ENCODE measurements at regions not wholly inside any gene's neighbourhood (a gene's known extent, or its start where the extent isn't known, plus 50 kb on each side); places are given as distances from the start of the nearest gene placed in this dataset.

GRCh38 chr1:57820356-57821095 lies 396.7 kb upstream of the DAB1 start:
- DNase-seq (ENCODE audit: low read depth in 2 of 2): no peak

- DNase-seq (ENCODE audit: low read depth in 2 of 2): no peak
Observed at GRCh38 chr1:57819893-57820292, 396.0 kb upstream of the DAB1 start.

GRCh38 chr1:57803586-57803985 lies 379.7 kb upstream of the DAB1 start:
- DNase-seq (ENCODE audit: low read depth in 2 of 2): no peak

GRCh38 chr1:57800376-57800775 lies 376.5 kb upstream of the DAB1 start:
- DNase-seq (ENCODE audit: low read depth in 2 of 2): no peak

- no peak for DNase-seq (ENCODE audit: low read depth in 2 of 2)
Observed at GRCh38 chr1:57799490-57800115, 375.7 kb upstream of the DAB1 start.

DNA sequence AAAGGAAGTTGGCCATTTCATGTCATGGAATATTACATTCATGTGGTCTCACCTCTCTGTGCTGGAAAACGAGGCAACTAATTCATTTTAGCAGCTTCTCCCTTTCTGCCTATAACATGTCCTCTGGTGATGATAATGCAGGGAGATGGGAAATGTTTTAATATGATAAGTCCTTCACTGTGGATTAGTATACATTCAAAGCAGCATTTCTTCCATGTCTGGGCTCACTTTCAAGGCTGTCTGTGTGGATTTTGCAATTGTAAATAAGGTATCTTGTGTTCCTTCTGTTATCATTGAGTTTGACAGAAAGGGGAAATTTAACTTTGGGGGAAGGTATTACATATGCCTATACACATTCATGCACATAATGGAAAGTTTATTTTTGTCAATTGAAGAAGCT lies 374.7 kb upstream of the DAB1 start:
- DNase-seq (ENCODE audit: low read depth in 2 of 2): no peak

DNA sequence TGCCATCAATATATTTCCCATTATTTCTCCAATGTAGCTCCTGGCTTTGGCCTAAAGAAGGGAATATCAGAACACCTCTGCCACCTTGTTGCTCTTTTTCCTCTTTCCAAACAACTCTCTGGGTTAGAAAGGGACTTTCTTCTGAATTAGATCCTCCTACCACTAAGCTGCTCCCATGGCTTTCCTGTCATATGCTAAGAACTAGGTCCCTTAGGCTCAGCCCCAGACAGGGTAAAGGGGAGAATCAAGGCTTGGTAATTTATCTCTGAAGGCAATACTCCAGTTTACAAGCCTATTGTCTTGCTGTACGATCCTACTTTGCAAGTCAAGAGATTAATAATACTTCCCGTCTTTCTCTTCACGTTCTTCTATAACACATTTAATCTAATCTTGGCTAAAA lies 373.2 kb upstream of the DAB1 start:
- DNase-seq (ENCODE audit: low read depth in 2 of 2): no peak

DNA sequence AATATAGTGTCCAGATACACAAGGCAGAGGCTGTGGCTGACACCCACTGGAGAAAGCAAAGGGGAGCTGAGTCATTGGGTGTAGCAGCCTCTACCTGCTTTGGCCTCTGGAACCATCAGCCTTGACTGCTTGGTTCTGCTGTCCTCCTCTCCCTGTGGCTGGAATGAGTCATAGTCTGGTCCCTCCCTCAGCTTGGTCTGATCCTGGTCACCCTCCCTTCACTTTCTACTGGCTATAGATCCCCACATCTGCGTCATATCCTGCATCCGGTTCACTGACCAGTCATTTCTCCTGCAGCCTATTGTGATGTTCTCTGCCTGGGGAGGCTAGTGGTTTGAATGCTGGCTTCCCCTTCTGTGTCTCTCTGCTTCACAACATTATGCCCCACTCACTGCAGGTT lies 372.8 kb upstream of the DAB1 start:
- peak in 1 of 2 donors; percentile 28 for DNase-seq (ENCODE audit: low read depth in 2 of 2)

- DNase-seq (ENCODE audit: low read depth in 2 of 2): no peak
Observed at GRCh38 chr1:57795886-57796285, 372.0 kb upstream of the DAB1 start.

DNA sequence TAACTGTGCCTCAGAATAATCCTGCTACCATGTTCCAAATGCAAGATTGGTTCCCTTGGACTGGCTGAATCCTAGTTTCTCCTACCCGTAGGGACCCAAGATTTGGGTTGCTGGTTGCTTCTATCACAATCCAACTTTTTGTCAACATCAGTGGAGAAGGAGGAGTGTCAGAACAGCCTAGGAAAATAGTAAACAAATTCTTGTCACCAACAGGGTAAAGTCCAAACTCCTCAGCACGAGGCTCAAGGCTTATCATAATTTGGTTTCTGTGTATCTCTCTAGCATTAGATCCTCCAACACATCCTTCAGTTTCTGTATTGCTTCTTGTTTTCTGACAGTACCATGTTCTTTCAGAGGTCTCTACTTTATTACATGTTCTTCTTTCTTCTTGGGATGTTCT lies 370.2 kb upstream of the DAB1 start:
- no peak for DNase-seq (ENCODE audit: low read depth in 2 of 2)

GRCh38 chr1:57791497-57791896 lies 367.6 kb upstream of the DAB1 start:
- DNase-seq (ENCODE audit: low read depth in 2 of 2): no peak

DNA sequence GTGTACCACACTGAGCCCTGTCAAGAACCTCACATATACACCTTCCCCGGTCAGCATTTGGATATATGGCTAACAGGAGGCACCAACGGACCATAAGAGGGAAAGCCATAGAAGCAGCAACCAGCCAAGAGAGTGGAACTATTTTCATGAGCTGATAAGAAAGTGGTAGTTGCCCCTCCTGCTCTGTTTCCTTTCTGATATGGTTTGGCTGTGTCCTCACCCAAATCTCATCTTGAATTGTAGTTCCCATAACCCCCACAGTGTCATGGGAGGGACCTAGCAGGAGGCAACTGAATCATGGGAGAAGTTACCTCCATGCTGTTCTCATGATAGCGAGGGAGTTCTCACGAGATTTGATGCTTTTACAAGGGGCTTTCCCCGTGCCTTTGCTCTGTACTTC lies 366.1 kb upstream of the DAB1 start:
- DNase-seq (ENCODE audit: low read depth in 2 of 2): no peak

DNA sequence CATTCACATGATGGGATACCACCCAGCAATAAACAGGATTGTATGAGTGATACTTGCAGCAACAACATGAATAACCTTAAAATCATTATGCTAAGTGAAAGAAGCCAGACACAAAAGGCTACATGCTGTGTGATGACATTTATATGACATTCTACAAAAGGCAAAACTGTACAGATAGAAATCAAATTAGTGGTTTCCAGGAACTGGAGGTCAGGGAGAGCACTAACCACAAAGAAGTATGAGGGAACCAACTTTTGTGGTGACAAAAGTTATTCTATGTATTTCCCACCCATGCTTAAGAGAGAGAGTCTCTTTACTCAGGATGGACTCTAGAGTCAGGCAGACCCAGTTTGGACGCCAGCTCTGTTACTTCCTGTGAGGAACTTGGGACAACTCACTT lies 364.5 kb upstream of the DAB1 start:
- no peak for DNase-seq (ENCODE audit: low read depth in 2 of 2)

DNA sequence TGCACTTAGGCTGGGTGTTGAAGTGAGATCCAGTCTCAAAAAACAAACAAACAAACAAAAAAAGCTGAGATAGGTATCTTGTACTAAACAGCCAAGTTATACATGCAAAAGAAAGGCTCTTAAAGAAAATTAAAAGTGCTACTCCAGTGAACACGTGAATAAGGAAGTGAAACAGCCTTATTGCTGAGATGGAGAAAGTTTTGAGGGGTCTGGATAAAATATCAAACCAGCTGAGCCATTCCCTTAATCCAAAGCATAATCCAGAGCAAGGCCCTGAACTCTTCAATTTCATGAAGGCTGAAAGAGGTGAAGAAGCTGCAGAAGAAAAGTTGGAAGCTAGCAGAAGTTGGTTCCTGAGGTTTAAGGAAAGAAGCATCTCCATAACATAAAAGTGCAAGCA lies 360.5 kb upstream of the DAB1 start:
- DNase-seq (ENCODE audit: low read depth in 2 of 2): no peak

GRCh38 chr1:57782357-57782756 lies 358.5 kb upstream of the DAB1 start:
- no peak for DNase-seq (ENCODE audit: low read depth in 2 of 2)

GRCh38 chr1:57772580-57773195 lies 348.8 kb upstream of the DAB1 start:
- no peak for DNase-seq (ENCODE audit: low read depth in 2 of 2)

DNA sequence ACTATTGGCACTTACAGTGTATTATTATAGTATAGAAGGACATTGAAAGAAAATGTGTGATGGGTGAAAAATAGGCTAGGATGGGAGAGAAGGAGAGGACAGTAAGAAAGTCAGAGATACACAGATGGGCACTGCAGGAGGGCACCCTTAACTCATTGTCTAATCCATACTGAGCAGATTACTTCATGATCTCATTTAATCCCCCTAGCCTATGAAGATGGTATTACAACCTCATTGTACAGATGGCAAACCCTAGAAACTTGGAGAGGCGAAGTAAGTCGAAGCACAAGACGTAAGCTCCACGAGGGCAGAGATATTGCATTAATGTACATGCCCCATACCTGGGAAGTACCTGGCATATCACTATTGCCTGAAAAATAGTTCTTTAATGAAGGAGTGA lies 346.9 kb upstream of the DAB1 start:
- DNase-seq (ENCODE audit: low read depth in 2 of 2): peak; percentile 4 to 10

- DNase-seq (ENCODE audit: low read depth in 2 of 2): no peak
Observed at GRCh38 chr1:57770236-57770635, 346.4 kb upstream of the DAB1 start.

DNA sequence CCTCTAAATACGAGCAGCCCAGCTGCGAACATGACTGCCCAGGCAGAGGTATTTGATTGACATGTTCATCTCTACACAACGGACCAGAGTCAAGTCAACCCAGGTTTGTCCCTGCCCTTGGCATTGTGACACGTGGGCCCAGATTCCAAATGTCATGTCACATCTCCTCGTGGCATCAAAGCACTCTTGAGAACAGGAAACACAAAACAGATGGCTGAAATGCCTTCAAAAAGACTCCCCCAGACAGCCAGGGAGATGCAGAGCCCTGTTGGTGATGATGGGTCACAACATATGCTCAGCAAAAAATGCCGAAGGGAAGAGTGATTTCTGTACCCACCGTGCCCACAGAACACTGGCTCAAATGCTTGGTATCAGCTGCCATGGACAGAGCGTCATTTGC lies 337.8 kb upstream of the DAB1 start:
- DNase-seq (ENCODE audit: low read depth in 2 of 2): no peak

DNA sequence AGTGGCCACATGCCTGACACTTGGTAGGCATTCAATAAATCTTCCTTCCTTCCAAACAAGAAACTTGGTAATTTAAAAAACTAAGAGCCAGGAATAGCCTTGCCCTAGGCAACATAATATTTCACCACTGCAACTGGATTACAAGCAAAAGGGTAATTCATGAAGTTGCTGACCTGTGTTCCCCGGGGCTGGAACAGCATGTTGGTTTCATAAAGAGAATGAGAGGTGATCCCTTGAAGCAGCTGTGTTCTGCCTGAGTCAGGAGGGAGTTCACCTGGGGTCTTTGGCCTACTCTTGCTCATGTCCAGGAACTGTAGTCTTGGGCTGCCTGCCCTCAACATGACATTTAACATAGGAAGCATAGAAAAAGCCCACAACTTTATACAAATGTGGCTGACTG lies 329.0 kb upstream of the DAB1 start:
- DNase-seq (ENCODE audit: low read depth in 2 of 2): no peak

DNA sequence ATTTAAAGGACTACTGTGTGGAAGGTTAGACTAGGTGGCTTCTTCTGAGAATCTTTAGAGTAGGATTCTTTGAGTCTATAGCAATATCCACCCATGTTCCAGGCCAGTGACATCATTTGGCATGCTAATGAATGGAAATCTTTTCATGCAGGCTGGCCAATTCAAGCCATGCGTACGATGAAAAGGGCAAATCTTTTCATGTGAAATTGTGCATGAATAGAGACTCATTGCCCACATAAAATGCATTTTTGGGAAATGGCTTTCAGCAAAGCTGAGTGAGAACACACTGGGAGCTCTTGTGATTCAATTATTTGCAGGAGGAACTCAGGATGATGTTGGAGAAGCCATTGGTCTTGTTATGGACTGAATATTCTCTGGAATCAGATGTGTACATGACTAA lies 324.9 kb upstream of the DAB1 start:
- DNase-seq (ENCODE audit: low read depth in 2 of 2): no peak

GRCh38 chr1:57747818-57748217 lies 324.0 kb upstream of the DAB1 start:
- no peak for DNase-seq (ENCODE audit: low read depth in 2 of 2)

DNA sequence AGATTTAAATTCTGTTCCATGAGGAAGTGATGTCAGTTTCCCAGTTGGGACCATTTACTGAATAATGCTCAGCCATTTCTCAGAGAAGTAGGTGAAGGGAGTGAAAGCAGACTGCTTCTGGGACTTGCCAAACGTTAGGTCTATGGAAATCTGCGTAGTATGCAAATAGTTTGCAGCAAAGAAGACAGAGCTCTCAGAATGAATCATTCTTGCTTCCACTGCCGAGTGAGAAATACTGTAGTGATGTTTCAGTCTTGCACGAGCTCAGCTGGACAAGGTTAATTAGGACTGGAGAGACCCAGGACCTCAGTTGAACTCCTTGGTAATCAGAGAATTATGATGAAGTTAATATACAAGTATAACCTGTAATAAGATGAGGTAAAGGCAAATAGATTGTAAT lies 317.7 kb upstream of the DAB1 start:
- DNase-seq (ENCODE audit: low read depth in 2 of 2): no peak
